CD8-positive, alpha-beta memory T cell (primary cell): ENCODE measurements at regions not wholly inside any gene's neighbourhood (a gene's known extent, or its start where the extent isn't known, plus 50 kb on each side); places are given as distances from the start of the nearest gene placed in this dataset.
A peak's percentile ranks its signal among the peaks of the same experiment; 100 is the strongest.

Source experiments
- CTCF ChIA-PET: fragments of 350-600 bp; sonication (Branson Sonifier 250); formaldehyde crosslinking; loops from one replicate; lab custom pipeline; 2021; ENCODE audit warnings: antibody characterized with exemption; lab: Charles Lee
- POLR2A ChIA-PET: fragments of 350-600 bp; sonication (Branson Sonifier 250); formaldehyde crosslinking; loops from one replicate; lab custom pipeline; 2021; ENCODE audit warnings: antibody characterized with exemption; lab: Charles Lee
- DNase-seq, 5 donors: peaks; one replicate each; pipeline versions ENCODE4 v3.0.0 to v3.0.0-alpha.2; 2020 to 2022; ENCODE audit warnings: mixed read lengths in 1 of 5
- H3K27ac ChIP-seq: one replicate; pipeline ENCODE4 v1.7.0; 2013; ENCODE audit warnings: low read depth, mild to moderate bottlenecking, low read length, moderate library complexity
- H3K27me3 ChIP-seq: 2 replicates; pipeline ENCODE4 v1.7.0; 2013; ENCODE audit warnings: low read length, mild to moderate bottlenecking; ENCODE audit not compliant: insufficient read depth, poor library complexity, severe bottlenecking
- H3K36me3 ChIP-seq: 2 replicates; pipeline ENCODE4 v1.7.0; 2013; ENCODE audit warnings: mild to moderate bottlenecking, low read length, moderate library complexity; ENCODE audit not compliant: insufficient read depth
- H3K4me1 ChIP-seq: 2 replicates; pipeline ENCODE4 v1.7.0; 2013; ENCODE audit warnings: mild to moderate bottlenecking, low read length, moderate library complexity; ENCODE audit not compliant: insufficient read depth
- H3K4me3 ChIP-seq: 2 replicates; pipeline ENCODE4 v1.7.0; 2013; ENCODE audit warnings: mild to moderate bottlenecking, low read length
- H3K9me3 ChIP-seq: 2 replicates; pipeline ENCODE4 v1.7.0; 2013; ENCODE audit warnings: mild to moderate bottlenecking, low read length
- H3K27ac Mint-ChIP-seq, 8 donors: one replicate each; pipeline ENCODE4 v1.8.0; 2020 to 2021; ENCODE audit warnings: mixed read lengths in 8 of 8, mild to moderate bottlenecking in 6 of 8, inconsistent platforms in 3 of 8, moderate library complexity in 3 of 8
- H3K27me3 Mint-ChIP-seq, 2 donors: one replicate each; pipeline ENCODE4 v1.8.0; 2020 to 2021; ENCODE audit warnings: mixed read lengths in 2 of 2, mild to moderate bottlenecking in 1 of 2, moderate library complexity in 1 of 2
- H3K36me3 Mint-ChIP-seq, 3 donors: one replicate each; pipeline ENCODE4 v1.8.0; 2020 to 2021; ENCODE audit warnings: mixed read lengths in 3 of 3, inconsistent platforms in 1 of 3, mild to moderate bottlenecking in 1 of 3
- H3K4me1 Mint-ChIP-seq, 3 donors: one replicate each; pipeline ENCODE4 v1.8.0; 2020 to 2021; ENCODE audit warnings: mixed read lengths in 3 of 3, inconsistent platforms in 1 of 3, mild to moderate bottlenecking in 1 of 3
- H3K4me3 Mint-ChIP-seq, 7 donors: one replicate each; pipeline ENCODE4 v1.8.0; 2020 to 2021; ENCODE audit warnings: mixed read lengths in 7 of 7, mild to moderate bottlenecking in 6 of 7, moderate library complexity in 4 of 7, inconsistent platforms in 2 of 7
- H3K9me3 Mint-ChIP-seq, 5 donors: one replicate each; pipeline ENCODE4 v1.8.0; 2020 to 2022; ENCODE audit warnings: mixed read lengths in 5 of 5, mild to moderate bottlenecking in 3 of 5, moderate library complexity in 2 of 5, inconsistent platforms in 1 of 5

- no peaks in the 10 kb centered on the region for H3K4me1 Mint-ChIP-seq
- no peak for DNase-seq
- ChIA-PET CTCF (no interaction called here), POLR2A (no interaction called here)
- H3K4me1 ChIP-seq = no peaks in the 10 kb centered on the region
- H3K4me3 ChIP-seq = no peak overlapping the region
- H3K27me3 ChIP-seq = no peaks in the 10 kb centered on the region
- H3K27me3 Mint-ChIP-seq = no peaks in the 10 kb centered on the region
- H3K36me3 Mint-ChIP-seq = no peaks in the 10 kb centered on the region
- no peak overlapping the region for H3K4me3 Mint-ChIP-seq
- no peaks in the 10 kb centered on the region for H3K9me3 ChIP-seq
- H3K9me3 Mint-ChIP-seq = peaks cover 2 to 17% (median 10%) of the 10 kb centered on the region in 5 donors
- H3K36me3 ChIP-seq = no peaks in the 10 kb centered on the region
- no peak overlapping the region for H3K27ac ChIP-seq
- H3K27ac Mint-ChIP-seq = no peak overlapping the region
Observed at GRCh38 chr16:51402785-51403184, 251.7 kb upstream of the SALL1 start.

GRCh38 chr16:51402298-51402697, 251.2 kb upstream of the SALL1 start:
- Histone ChIP-seq H3K9me3 (no peaks in the 10 kb centered on the region), H3K36me3 (no peaks in the 10 kb centered on the region), H3K27ac (no peak overlapping the region), H3K4me3 (no peak overlapping the region), H3K4me1 (no peaks in the 10 kb centered on the region), H3K27me3 (no peaks in the 10 kb centered on the region)
- ChIA-PET CTCF (no interaction called here), POLR2A (no interaction called here)
- no peaks in the 10 kb centered on the region for H3K36me3 Mint-ChIP-seq
- H3K4me3 Mint-ChIP-seq = no peak overlapping the region
- DNase-seq = no peak
- no peaks in the 10 kb centered on the region for H3K27me3 Mint-ChIP-seq
- no peak overlapping the region for H3K27ac Mint-ChIP-seq
- H3K4me1 Mint-ChIP-seq = no peaks in the 10 kb centered on the region
- H3K9me3 Mint-ChIP-seq = peaks cover 2 to 17% (median 7%) of the 10 kb centered on the region in 5 donors

- ChIA-PET CTCF (no interaction called here), POLR2A (no interaction called here)
- H3K36me3 ChIP-seq = no peaks in the 10 kb centered on the region
- H3K4me3 Mint-ChIP-seq = no peak overlapping the region
- H3K9me3 Mint-ChIP-seq = peaks cover 2 to 15% (median 7%) of the 10 kb centered on the region in 5 donors
- no peaks in the 10 kb centered on the region for H3K27me3 ChIP-seq
- no peaks in the 10 kb centered on the region for H3K9me3 ChIP-seq
- H3K27ac Mint-ChIP-seq = no peak overlapping the region
- no peaks in the 10 kb centered on the region for H3K4me1 ChIP-seq
- H3K36me3 Mint-ChIP-seq = no peaks in the 10 kb centered on the region
- DNase-seq = no peak
- H3K27ac ChIP-seq = no peak overlapping the region
- no peak overlapping the region for H3K4me3 ChIP-seq
- H3K27me3 Mint-ChIP-seq = no peaks in the 10 kb centered on the region
- no peaks in the 10 kb centered on the region for H3K4me1 Mint-ChIP-seq
Observed at GRCh38 chr16:51401673-51402072, 250.6 kb upstream of the SALL1 start.

DNA sequence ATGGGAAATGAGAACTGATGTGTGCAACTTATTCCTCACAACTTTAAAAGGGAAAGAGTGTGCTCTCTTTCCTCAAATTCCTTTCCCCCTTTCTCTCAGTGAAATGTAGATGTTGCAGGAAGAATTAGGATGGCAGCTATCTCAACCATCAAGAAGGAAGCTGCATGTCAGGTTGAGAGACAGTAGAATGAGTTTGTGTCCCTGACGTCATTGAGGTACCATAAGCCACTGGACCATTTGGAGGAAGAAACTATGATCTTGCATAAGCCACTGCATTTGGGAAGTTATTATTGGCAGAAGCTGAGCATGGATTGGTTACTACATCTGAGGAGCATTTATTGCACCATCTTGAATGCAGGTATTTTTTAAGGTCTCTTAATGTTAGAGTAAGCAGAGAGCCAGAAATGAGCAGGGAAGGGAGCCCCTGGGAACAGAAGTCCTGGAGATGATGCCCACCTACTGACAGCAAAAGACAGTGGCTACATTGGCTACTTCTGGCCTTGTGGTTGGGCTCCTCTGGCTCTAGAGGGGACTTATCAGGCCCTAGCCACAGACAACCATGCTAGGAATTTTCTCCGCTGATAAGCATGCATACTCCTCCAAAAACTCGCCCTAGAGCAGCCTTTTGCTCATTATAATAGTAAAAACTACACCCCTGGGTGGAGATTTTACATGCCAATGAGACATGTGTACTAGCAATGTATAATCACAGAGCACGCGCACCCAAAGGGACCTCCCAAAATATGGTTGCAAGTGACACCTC, 249.0 kb upstream of the SALL1 start:
- H3K27me3 ChIP-seq = no peaks in the 10 kb centered on the region
- ChIA-PET CTCF (no interaction called here), POLR2A (no interaction called here)
- H3K27ac Mint-ChIP-seq = no peak overlapping the region
- H3K4me3 Mint-ChIP-seq = no peak overlapping the region
- DNase-seq = no peak
- no peaks in the 10 kb centered on the region for H3K27me3 Mint-ChIP-seq
- no peak overlapping the region for H3K4me3 ChIP-seq
- no peaks in the 10 kb centered on the region for H3K4me1 ChIP-seq
- H3K36me3 Mint-ChIP-seq = no peaks in the 10 kb centered on the region
- H3K27ac ChIP-seq = no peak overlapping the region
- no peaks in the 10 kb centered on the region for H3K4me1 Mint-ChIP-seq
- H3K9me3 ChIP-seq = no peaks in the 10 kb centered on the region
- no peaks in the 10 kb centered on the region for H3K36me3 ChIP-seq
- peaks cover 2 to 13% (median 6%) of the 10 kb centered on the region in 5 donors for H3K9me3 Mint-ChIP-seq

GRCh38 chr16:51394421-51394820, 243.4 kb upstream of the SALL1 start:
- no peaks in the 10 kb centered on the region for H3K36me3 ChIP-seq
- Mint-ChIP-seq H3K9me3 (peaks cover 2 to 9% (median 8%) of the 10 kb centered on the region in 5 donors), H3K27ac (no peak overlapping the region), H3K36me3 (no peaks in the 10 kb centered on the region), H3K4me1 (no peaks in the 10 kb centered on the region), H3K4me3 (no peak overlapping the region), H3K27me3 (peaks cover 0 to 2% of the 10 kb centered on the region in 2 donors)
- CTCF ChIA-PET = interaction anchor here (0.7 kb wide), 1 partner anchor 18 kb away, joined by 3 read pairs; no protein-coding TSS in a partner anchor
- no peaks in the 10 kb centered on the region for H3K9me3 ChIP-seq
- DNase-seq = no peak
- no peak overlapping the region for H3K4me3 ChIP-seq
- no peak overlapping the region for H3K27ac ChIP-seq
- H3K4me1 ChIP-seq = no peaks in the 10 kb centered on the region
- no peaks in the 10 kb centered on the region for H3K27me3 ChIP-seq
- POLR2A ChIA-PET = no interaction called here

DNA sequence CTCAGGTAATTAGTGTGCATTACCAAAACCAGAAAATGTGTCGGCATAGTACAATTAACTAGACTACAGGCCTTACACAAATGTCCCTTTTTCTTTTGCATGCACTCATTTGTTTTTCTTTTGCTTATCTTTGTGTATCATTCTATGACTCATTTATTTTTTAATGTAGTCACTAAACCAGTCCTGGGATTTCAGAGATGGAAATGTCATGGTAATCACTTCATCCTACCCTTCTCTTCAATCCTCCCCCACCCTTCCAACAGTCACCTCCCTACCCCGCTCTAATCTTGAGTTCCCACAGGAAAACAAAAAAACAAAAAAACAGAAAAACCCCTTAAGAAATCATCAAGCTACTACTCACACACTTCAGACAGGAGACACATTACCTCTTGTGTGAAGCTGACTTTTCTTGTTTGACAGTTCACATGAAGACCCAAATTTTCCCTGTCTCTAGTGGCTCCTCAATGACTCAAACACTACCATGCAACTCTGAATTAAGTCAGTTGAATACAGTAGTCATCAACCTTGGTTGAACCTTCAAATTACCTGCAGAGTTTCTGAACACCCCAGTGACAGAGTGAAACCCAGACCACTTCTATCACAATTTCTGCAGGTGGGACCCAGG, 242.4 kb upstream of the SALL1 start:
- H3K27ac Mint-ChIP-seq = peak overlapping the region in 1 of 8 donors; percentile 35
- POLR2A ChIA-PET = no interaction called here
- DNase-seq = no peak
- peaks cover 2 to 9% (median 8%) of the 10 kb centered on the region in 5 donors for H3K9me3 Mint-ChIP-seq
- peaks cover 0 to 2% of the 10 kb centered on the region in 2 donors for H3K27me3 Mint-ChIP-seq
- no peak overlapping the region for H3K4me3 ChIP-seq
- H3K36me3 Mint-ChIP-seq = no peaks in the 10 kb centered on the region
- no peaks in the 10 kb centered on the region for H3K4me1 Mint-ChIP-seq
- H3K27me3 ChIP-seq = no peaks in the 10 kb centered on the region
- CTCF ChIA-PET = interaction anchor here (0.7 kb wide), 1 partner anchor 17 kb away, joined by 3 read pairs; no protein-coding TSS in a partner anchor
- H3K4me3 Mint-ChIP-seq = no peak overlapping the region
- H3K4me1 ChIP-seq = no peaks in the 10 kb centered on the region
- H3K27ac ChIP-seq = no peak overlapping the region
- H3K9me3 ChIP-seq = no peaks in the 10 kb centered on the region
- no peaks in the 10 kb centered on the region for H3K36me3 ChIP-seq

- no peak for DNase-seq
- ChIA-PET POLR2A (no interaction called here), CTCF (no interaction called here)
- H3K27ac ChIP-seq = no peak overlapping the region
- no peaks in the 10 kb centered on the region for H3K4me1 ChIP-seq
- Mint-ChIP-seq H3K4me1 (no peaks in the 10 kb centered on the region), H3K36me3 (no peaks in the 10 kb centered on the region), H3K4me3 (no peak overlapping the region), H3K9me3 (peaks cover 2 to 9% (median 8%) of the 10 kb centered on the region in 5 donors), H3K27ac (no peak overlapping the region), H3K27me3 (peaks cover 0 to 2% of the 10 kb centered on the region in 2 donors)
- H3K27me3 ChIP-seq = no peaks in the 10 kb centered on the region
- H3K36me3 ChIP-seq = no peaks in the 10 kb centered on the region
- no peak overlapping the region for H3K4me3 ChIP-seq
- H3K9me3 ChIP-seq = no peaks in the 10 kb centered on the region
Observed at GRCh38 chr16:51392521-51393187, 241.6 kb upstream of the SALL1 start.
